ENCODE measurements at regions not wholly inside any gene's neighbourhood (a gene's known extent, or its start where the extent isn't known, plus 50 kb on each side); places are given as distances from the start of the nearest gene placed in this dataset.
"Not testable (repeated sequence)": the region's sequence is repeated elsewhere in the genome, so short reads cannot be mapped to it uniquely, and the experiment has no call there.

GRCh38 chr2:58334414-58334813 is 93.3 kb upstream of the FANCL start:
- POLR2A ChIA-PET: no interaction called here
- ATAC-seq (no peak), FAIRE-seq (no peak), DNase-seq (ENCODE audit: low read depth, low spot score) (no peak)
- H3K36me3 ChIP-seq (ENCODE audit: control insufficient read depth in 2 of 2, insufficient read depth in 2 of 2, low read length in 1 of 2): no peaks in the 10 kb centered on the region
- no peak overlapping the region for H3K27ac ChIP-seq (ENCODE audit: control insufficient read depth, insufficient read depth)
- no peaks in the 10 kb centered on the region for H4K20me1 ChIP-seq (ENCODE audit: control insufficient read depth, insufficient read depth)
- no peaks in the 10 kb centered on the region for H3K4me1 ChIP-seq (ENCODE audit: control insufficient read depth, insufficient read depth, low read length)
- no peaks in the 10 kb centered on the region for H3K79me2 ChIP-seq (ENCODE audit: control insufficient read depth, insufficient read depth, low read length)
- no peaks in the 10 kb centered on the region for H3K27me3 ChIP-seq (replicated peaks in 1 of 2; ENCODE audit: control insufficient read depth in 2 of 2, insufficient read depth in 2 of 2, low read length in 1 of 2)
- RAD21 ChIA-PET (ENCODE audit: unreplicated experiment): no interaction called here
- H2AFZ ChIP-seq (ENCODE audit: control insufficient read depth, low read depth, low read length): no peak overlapping the region
- TF ChIP-seq NFIC (IDR thresholded peaks at IDR 0.05; ENCODE audit: low read depth, low read length) (no peak), RCOR1 (conservative IDR thresholded peaks at IDR 0.05; ENCODE audit: low read depth, low read length) (no peak), BMI1 (IDR thresholded peaks at IDR 0.05; ENCODE audit: borderline replicate concordance) (no peak), PKNOX1 (IDR thresholded peaks at IDR 0.05) (no peak), IKZF1 (conservative IDR thresholded peaks at IDR 0.05) (no peak), POLR2AphosphoS5 (IDR thresholded peaks at IDR 0.05; ENCODE audit: low read length) (no peak), ZNF384 (IDR thresholded peaks at IDR 0.05; ENCODE audit: borderline replicate concordance, low read depth, low read length) (no peak), NR2C2 (IDR thresholded peaks at IDR 0.05; ENCODE audit: borderline replicate concordance, control insufficient read depth, insufficient read length, low read depth) (no peak), MYB (IDR thresholded peaks at IDR 0.05; ENCODE audit: borderline replicate concordance, low read depth, low read length) (no peak), MYC (IDR thresholded peaks at IDR 0.05; ENCODE audit: insufficient read depth, insufficient read length, insufficient replicate concordance, low read length, severe bottlenecking) (no peak), NFYA (IDR thresholded peaks at IDR 0.05; ENCODE audit: borderline replicate concordance, low read depth, low read length) (no peak), ATF3 (IDR thresholded peaks at IDR 0.05; ENCODE audit: borderline replicate concordance, extremely low read depth, low read depth, low read length) (no peak), JUNB (IDR thresholded peaks at IDR 0.05) (no peak)
- 36% methylated on average over 5 of the region's 5 CpGs for WGBS (ENCODE audit: insufficient coverage, insufficient replicate concordance, low lambda C conversion rate, missing lambda C conversion rate)
- BruUV-seq (replicated peaks): no TSS peak
- intact Hi-C loops (cut with micrococcal nuclease; ENCODE audit: unreplicated experiment): no loop called here
- CTCF ChIA-PET: no interaction called here
- in situ Hi-C loops (cut with MboI): no loop called here
- H3K4me2 ChIP-seq (ENCODE audit: control insufficient read depth, insufficient read depth): no peak overlapping the region
- H3K9me3 ChIP-seq (replicated peaks; ENCODE audit: control insufficient read depth, insufficient read depth, low read length): no peaks in the 10 kb centered on the region
- SMC1A ChIA-PET (ENCODE audit: uncharacterized antibody, unreplicated experiment): no interaction called here
- no peak overlapping the region for H3K4me3 ChIP-seq
- H3K9ac ChIP-seq (ENCODE audit: control insufficient read depth, insufficient read depth, low read length): no peak overlapping the region

GRCh38 chr2:58325296-58325895 is 84.3 kb upstream of the FANCL start:
- POLR2A ChIA-PET; RAD21 ChIA-PET (ENCODE audit: unreplicated experiment); H3K27me3 ChIP-seq (replicated peaks in 1 of 2; ENCODE audit: control insufficient read depth in 2 of 2, insufficient read depth in 2 of 2, low read length in 1 of 2); BruUV-seq (replicated peaks); CTCF ChIA-PET; H3K79me2 ChIP-seq (ENCODE audit: control insufficient read depth, insufficient read depth, low read length); H3K27ac ChIP-seq (ENCODE audit: control insufficient read depth, insufficient read depth); H3K36me3 ChIP-seq (ENCODE audit: control insufficient read depth in 2 of 2, insufficient read depth in 2 of 2, low read length in 1 of 2); H2AFZ ChIP-seq (ENCODE audit: control insufficient read depth, low read depth, low read length); H3K4me3 ChIP-seq; in situ Hi-C loops (cut with MboI); H3K9me3 ChIP-seq (replicated peaks; ENCODE audit: control insufficient read depth, insufficient read depth, low read length); ATAC-seq; H3K4me1 ChIP-seq (ENCODE audit: control insufficient read depth, insufficient read depth, low read length); DNase-seq (ENCODE audit: low read depth, low spot score); FAIRE-seq; SMC1A ChIA-PET (ENCODE audit: uncharacterized antibody, unreplicated experiment); H3K9ac ChIP-seq (ENCODE audit: control insufficient read depth, insufficient read depth, low read length); H3K4me2 ChIP-seq (ENCODE audit: control insufficient read depth, insufficient read depth); H4K20me1 ChIP-seq (ENCODE audit: control insufficient read depth, insufficient read depth); intact Hi-C loops (cut with micrococcal nuclease; ENCODE audit: unreplicated experiment): not testable (repeated sequence)
- 55% methylated on average over 18 of the region's 18 CpGs for WGBS (ENCODE audit: insufficient coverage, insufficient replicate concordance, low lambda C conversion rate, missing lambda C conversion rate)

Data from GM12878 (cell line).